Smooth muscle cell (in vitro differentiated cells): ENCODE measurements at regions not wholly inside any gene's neighbourhood (a gene's known extent, or its start where the extent isn't known, plus 50 kb on each side); places are given as distances from the start of the nearest gene placed in this dataset.
A peak's percentile ranks its signal among the peaks of the same experiment; 100 is the strongest.

ENCODE experiments used
- DNase-seq: peaks from one replicate; lab custom pipeline; 2025; ENCODE audit not compliant: unreplicated experiment; lab: John Stamatoyannopoulos, UW
- H2AFZ ChIP-seq: fragments of 200-600 bp; sonication (generic); 2 replicates; pipeline ENCODE4 v1.6.0; 2016; ENCODE audit warnings: antibody characterized with exemption, low read depth, mild to moderate bottlenecking
- H3F3A ChIP-seq: fragments of 200-600 bp; sonication (generic); 2 replicates; pipeline ENCODE4 v1.6.0; 2017; ENCODE audit warnings: antibody characterized with exemption, low read depth
- H3K27ac ChIP-seq: fragments of 200-600 bp; sonication (generic); 2 replicates; pipeline ENCODE4 v1.5.1; 2016; ENCODE audit warnings: low read depth, mild to moderate bottlenecking
- H3K27me3 ChIP-seq: fragments of 200-600 bp; sonication (generic); 2 replicates; pipeline ENCODE4 v1.6.1; 2016; ENCODE audit warnings: low read depth, mild to moderate bottlenecking
- H3K36me3 ChIP-seq: fragments of 200-600 bp; sonication (generic); 2 replicates; pipeline ENCODE4 v1.5.1; 2016; ENCODE audit warnings: low read depth
- H3K4me1 ChIP-seq: fragments of 200-600 bp; sonication (generic); 2 replicates; pipeline ENCODE4 v1.5.1; 2016; ENCODE audit warnings: low read depth
- H3K4me2 ChIP-seq: fragments of 200-600 bp; sonication (generic); 2 replicates; pipeline ENCODE4 v1.6.0; 2016; ENCODE audit warnings: mild to moderate bottlenecking
- H3K4me3 ChIP-seq: fragments of 200-600 bp; sonication (generic); 2 replicates; pipeline ENCODE4 v1.5.1; 2016; ENCODE audit warnings: mild to moderate bottlenecking
- H3K79me2 ChIP-seq: fragments of 200-600 bp; sonication (generic); 2 replicates; pipeline ENCODE4 v1.6.0; 2016; ENCODE audit warnings: low read depth, mild to moderate bottlenecking
- H3K9ac ChIP-seq: fragments of 200-600 bp; sonication (generic); 2 replicates; pipeline ENCODE4 v1.6.0; 2016; ENCODE audit warnings: low read depth
- H3K9me3 ChIP-seq: fragments of 200-600 bp; sonication (generic); replicated peaks from 2 replicates; pipeline ENCODE4 v1.5.1; 2016; ENCODE audit warnings: low read depth
- H4K20me1 ChIP-seq: fragments of 200-600 bp; sonication (generic); 2 replicates; pipeline ENCODE4 v1.6.0; 2016; ENCODE audit warnings: low read depth
- CTCF ChIP-seq: fragments of 200-600 bp; sonication (generic); IDR thresholded peaks from 2 replicates; pipeline ENCODE4 v1.5.1; 2017; ENCODE audit warnings: borderline replicate concordance, mild to moderate bottlenecking, antibody characterized with exemption; ENCODE audit not compliant: insufficient read depth, poor library complexity, severe bottlenecking
- WGBS: methylation state at CpG from one replicate; pipeline ENCODE4 v1.1.7; 2016; ENCODE audit warnings: low lambda C conversion rate; 5-methylcytosine and 5-hydroxymethylcytosine counted together

GRCh38 chr1:87588495-87588894, 259.8 kb downstream of the LMO4 start:
- 27% methylated on average over 4 of the region's 4 CpGs for WGBS
- no peak for TF ChIP-seq CTCF
- Histone ChIP-seq H3K27me3 (no peaks in the 10 kb centered on the region), H3K4me2 (peak overlapping the region; percentile 52), H3K4me1 (no peaks in the 10 kb centered on the region), H3K9me3 (no peaks in the 10 kb centered on the region), H3K27ac (peak overlapping the region; percentile 20), H3K79me2 (no peaks in the 10 kb centered on the region), H3K9ac (no peak overlapping the region), H3K36me3 (no peaks in the 10 kb centered on the region), H3F3A (peaks cover 3% of the 10 kb centered on the region), H2AFZ (peak overlapping the region; percentile 92), H3K4me3 (no peak overlapping the region), H4K20me1 (no peaks in the 10 kb centered on the region)
- no peak for DNase-seq

GRCh38 chr1:87591492-87591891, 262.8 kb downstream of the LMO4 start:
- no peak overlapping the region for H2AFZ ChIP-seq
- H4K20me1 ChIP-seq = no peaks in the 10 kb centered on the region
- no peak overlapping the region for H3K4me3 ChIP-seq
- H3K9me3 ChIP-seq = no peaks in the 10 kb centered on the region
- H3K36me3 ChIP-seq = no peaks in the 10 kb centered on the region
- TF ChIP-seq CTCF = no peak
- 77% methylated on average over 6 of the region's 6 CpGs for WGBS
- H3K27ac ChIP-seq = no peak overlapping the region
- H3K4me2 ChIP-seq = no peak overlapping the region
- no peaks in the 10 kb centered on the region for H3K27me3 ChIP-seq
- H3K4me1 ChIP-seq = no peaks in the 10 kb centered on the region
- DNase-seq = no peak
- H3K9ac ChIP-seq = no peak overlapping the region
- H3F3A ChIP-seq = peaks cover 3% of the 10 kb centered on the region
- no peaks in the 10 kb centered on the region for H3K79me2 ChIP-seq

GRCh38 chr1:87592156-87592555, 263.5 kb downstream of the LMO4 start:
- DNase-seq = no peak
- Histone ChIP-seq H3K9me3 (no peaks in the 10 kb centered on the region), H4K20me1 (no peaks in the 10 kb centered on the region), H3K79me2 (no peaks in the 10 kb centered on the region), H3K4me1 (no peaks in the 10 kb centered on the region), H3K36me3 (no peaks in the 10 kb centered on the region), H3K9ac (no peak overlapping the region), H3K4me3 (no peak overlapping the region), H2AFZ (no peak overlapping the region), H3K4me2 (no peak overlapping the region), H3K27ac (no peak overlapping the region), H3F3A (peaks cover 3% of the 10 kb centered on the region), H3K27me3 (no peaks in the 10 kb centered on the region)
- TF ChIP-seq CTCF = no peak
- 97% methylated on average over 2 of the region's 2 CpGs for WGBS

- Histone ChIP-seq H3K4me3 (peak overlapping the region; percentile 14), H3K27me3 (no peaks in the 10 kb centered on the region), H2AFZ (peak overlapping the region; percentile 24), H3K36me3 (no peaks in the 10 kb centered on the region), H3F3A (no peaks in the 10 kb centered on the region), H3K9me3 (no peaks in the 10 kb centered on the region), H3K27ac (peak overlapping the region; percentile 37), H3K9ac (no peak overlapping the region), H4K20me1 (no peaks in the 10 kb centered on the region), H3K4me1 (peaks cover 18% of the 10 kb centered on the region), H3K79me2 (no peaks in the 10 kb centered on the region), H3K4me2 (peak overlapping the region; percentile 75)
- DNase-seq = no peak
- 9% methylated on average over 8 of the region's 8 CpGs for WGBS
- no peak for TF ChIP-seq CTCF
These were observed 266.2 kb downstream of the LMO4 start for GRCh38 chr1:87594736-87595383.
